ENCODE measurements at regions not wholly inside any gene's neighbourhood (a gene's known extent, or its start where the extent isn't known, plus 50 kb on each side); places are given as distances from the start of the nearest gene placed in this dataset.

GRCh38 chrX:125005863-125006262, 313.8 kb upstream of the TEX13C start:
- Histone ChIP-seq H3K36me3 (no peaks in the 10 kb centered on the region), H3K4me1 (no peaks in the 10 kb centered on the region), H3K27me3 (no peaks in the 10 kb centered on the region), H3K9me3 (no peaks in the 10 kb centered on the region), H3K27ac (no peak overlapping the region), H3K4me3 (no peak overlapping the region)
- no peak for DNase-seq
- in situ Hi-C loops (cut with MboI; ENCODE audit: low pct_ligation_motif_present in 1 of 4, low pct_unique_long_range_greater_than_20kb in 1 of 4, low sequenced_read_pairs in 3 of 4) = no loop called here
- WGBS, 2 donors (ENCODE audit: low coverage in 1 of 2) = 36% methylated on average over 4 of the region's 4 CpGs; no CpG with 5 or more reads in 1 of the 2 donors
- intact Hi-C loops (cut with DNase I; ENCODE audit: low total_unique reads) = no loop called here
- TF ChIP-seq EP300 (IDR thresholded peaks at IDR 0.05; ENCODE audit: low read depth) (no peak), POLR2AphosphoS5 (IDR thresholded peaks at IDR 0.05) (no peak), CTCF (IDR thresholded peaks at IDR 0.05) (no peak), POLR2A (IDR thresholded peaks at IDR 0.05) (no peak)

DNA sequence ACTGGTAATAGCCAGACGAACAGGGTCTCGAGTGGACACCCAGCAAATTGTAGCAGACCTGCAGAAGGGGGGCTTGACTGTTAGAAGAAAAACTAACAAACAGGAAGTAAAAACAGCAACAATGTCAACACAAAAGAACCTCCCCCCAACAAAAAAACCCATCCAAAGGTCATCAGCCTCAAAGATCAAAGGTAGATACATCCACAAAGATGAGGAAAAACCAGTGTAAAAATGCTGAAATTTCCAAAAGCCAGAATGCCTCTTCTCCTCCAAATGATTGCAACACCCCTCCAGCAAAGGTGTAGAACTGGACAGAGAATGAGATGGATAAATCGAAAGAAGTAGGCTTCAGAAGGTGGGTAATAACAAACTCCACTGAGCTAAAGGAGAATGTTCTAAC, 313.0 kb upstream of the TEX13C start:
- Histone ChIP-seq H3K4me3 (no peak overlapping the region), H3K27ac (no peak overlapping the region), H3K27me3 (no peaks in the 10 kb centered on the region), H3K4me1 (no peaks in the 10 kb centered on the region), H3K36me3 (no peaks in the 10 kb centered on the region), H3K9me3 (no peaks in the 10 kb centered on the region)
- intact Hi-C loops (cut with DNase I; ENCODE audit: low total_unique reads) (no loop called here), in situ Hi-C loops (cut with MboI; ENCODE audit: low pct_ligation_motif_present in 1 of 4, low pct_unique_long_range_greater_than_20kb in 1 of 4, low sequenced_read_pairs in 3 of 4) (no loop called here)
- TF ChIP-seq CTCF (IDR thresholded peaks at IDR 0.05) (no peak), POLR2A (IDR thresholded peaks at IDR 0.05) (no peak), EP300 (IDR thresholded peaks at IDR 0.05; ENCODE audit: low read depth) (no peak), POLR2AphosphoS5 (IDR thresholded peaks at IDR 0.05) (no peak)
- DNase-seq = no peak
- WGBS, 2 donors (ENCODE audit: low coverage in 1 of 2) = 86% methylated on average over 3 of the region's 3 CpGs; no CpG with 5 or more reads in 1 of the 2 donors

GRCh38 chrX:125012585-125012984, 307.1 kb upstream of the TEX13C start:
- Histone ChIP-seq H3K36me3 (no peaks in the 10 kb centered on the region), H3K27ac (no peak overlapping the region), H3K27me3 (no peaks in the 10 kb centered on the region), H3K9me3 (no peaks in the 10 kb centered on the region), H3K4me3 (no peak overlapping the region), H3K4me1 (no peaks in the 10 kb centered on the region)
- no peak for DNase-seq
- 88 to 90% methylated on average over 3 of the region's 3 CpGs for WGBS, 2 donors (ENCODE audit: low coverage in 1 of 2)
- in situ Hi-C loops (cut with MboI; ENCODE audit: low pct_ligation_motif_present in 1 of 4, low pct_unique_long_range_greater_than_20kb in 1 of 4, low sequenced_read_pairs in 3 of 4) (no loop called here), intact Hi-C loops (cut with DNase I; ENCODE audit: low total_unique reads) (no loop called here)
- TF ChIP-seq POLR2A (IDR thresholded peaks at IDR 0.05) (no peak), EP300 (IDR thresholded peaks at IDR 0.05; ENCODE audit: low read depth) (no peak), POLR2AphosphoS5 (IDR thresholded peaks at IDR 0.05) (no peak), CTCF (IDR thresholded peaks at IDR 0.05) (no peak)

- no peaks in the 10 kb centered on the region for H3K36me3 ChIP-seq
- H3K4me3 ChIP-seq = no peak overlapping the region
- no peaks in the 10 kb centered on the region for H3K9me3 ChIP-seq
- WGBS, 2 donors (ENCODE audit: low coverage in 1 of 2) = 66% methylated on average over 3 of the region's 3 CpGs; no CpG with 5 or more reads in 1 of the 2 donors
- DNase-seq = no peak
- H3K27me3 ChIP-seq = no peaks in the 10 kb centered on the region
- no peak for TF ChIP-seq CTCF (IDR thresholded peaks at IDR 0.05)
- TF ChIP-seq POLR2A (IDR thresholded peaks at IDR 0.05) = no peak
- TF ChIP-seq EP300 (IDR thresholded peaks at IDR 0.05; ENCODE audit: low read depth) = no peak
- TF ChIP-seq POLR2AphosphoS5 (IDR thresholded peaks at IDR 0.05) = no peak
- intact Hi-C loops (cut with DNase I; ENCODE audit: low total_unique reads) (no loop called here), in situ Hi-C loops (cut with MboI; ENCODE audit: low pct_ligation_motif_present in 1 of 4, low pct_unique_long_range_greater_than_20kb in 1 of 4, low sequenced_read_pairs in 3 of 4) (no loop called here)
- H3K4me1 ChIP-seq = no peaks in the 10 kb centered on the region
- no peak overlapping the region for H3K27ac ChIP-seq
Observed at GRCh38 chrX:125029131-125029530, 290.5 kb upstream of the TEX13C start.

All from transverse colon (tissue), 4 donors.